Spinal cord (tissue), 9 donors: ENCODE measurements at regions not wholly inside any gene's neighbourhood (a gene's known extent, or its start where the extent isn't known, plus 50 kb on each side); places are given as distances from the start of the nearest gene placed in this dataset.
"Not testable (repeated sequence)": the region's sequence is repeated elsewhere in the genome, so short reads cannot be mapped to it uniquely, and the experiment has no call there.

ENCODE experiments used
- DNase-seq, 6 donors: peaks; one replicate each; pipeline versions ENCODE4 v3.0.0 to v3.0.0-alpha.2; 2013 to 2015; ENCODE audit warnings: low spot score in 6 of 6, low read depth in 4 of 6
- H3K27ac ChIP-seq: one replicate; pipeline ENCODE4 v1.5.1; 2013; ENCODE audit warnings: low read depth, low read length, control low read depth
- H3K27me3 ChIP-seq: one replicate; pipeline ENCODE4 v1.6.1; 2013; ENCODE audit warnings: low read length; ENCODE audit not compliant: control insufficient read depth, insufficient read depth
- H3K36me3 ChIP-seq: one replicate; pipeline ENCODE4 v1.6.1; 2013; ENCODE audit warnings: low read length; ENCODE audit not compliant: control insufficient read depth, insufficient read depth
- H3K4me1 ChIP-seq: one replicate; pipeline ENCODE4 v1.6.1; 2013; ENCODE audit warnings: low read length; ENCODE audit not compliant: control insufficient read depth, insufficient read depth
- H3K4me3 ChIP-seq: one replicate; pipeline ENCODE4 v1.5.1; 2013; ENCODE audit warnings: low read depth, low read length, control low read depth
- H3K9me3 ChIP-seq: one replicate; pipeline ENCODE4 v1.6.1; 2013; ENCODE audit warnings: low read length; ENCODE audit not compliant: control insufficient read depth, insufficient read depth
- WGBS: methylation state at CpG from one replicate; pipeline ENCODE4 v1.1.5; 2013; ENCODE audit warnings: missing lambda C conversion rate; ENCODE audit not compliant: insufficient coverage; 5-methylcytosine and 5-hydroxymethylcytosine counted together
- donor health status: healthy.

GRCh38 chr2:236994361-236994760, 91.3 kb upstream of the COPS8 start:
- 59% methylated on average over 5 of the region's 9 CpGs for WGBS
- DNase-seq = peak in 1 of 6 donors; percentile 21

GRCh38 chr2:236997069-236997715, 88.5 kb upstream of the COPS8 start:
- Histone ChIP-seq H3K4me3 (no peak overlapping the region), H3K36me3 (no peaks in the 10 kb centered on the region), H3K4me1 (peaks cover 12% of the 10 kb centered on the region), H3K9me3 (no peaks in the 10 kb centered on the region), H3K27me3 (peaks cover 3% of the 10 kb centered on the region), H3K27ac (no peak overlapping the region)
- peak in 1 of 6 donors; percentile 46 for DNase-seq
- 33% methylated on average over 3 of the region's 8 CpGs for WGBS

More at GRCh38 chr2:236994361-236994760, 91.3 kb upstream of the COPS8 start:
- Histone ChIP-seq H3K27me3 (no peaks in the 10 kb centered on the region), H3K27ac (no peak overlapping the region), H3K4me1 (peaks cover 12% of the 10 kb centered on the region), H3K4me3 (no peak overlapping the region), H3K36me3 (no peaks in the 10 kb centered on the region), H3K9me3 (no peaks in the 10 kb centered on the region)

GRCh38 chr2:236998236-236998635, 87.5 kb upstream of the COPS8 start:
- Histone ChIP-seq H3K27me3 (peaks cover 3% of the 10 kb centered on the region), H3K4me3 (no peak overlapping the region), H3K36me3 (no peaks in the 10 kb centered on the region), H3K4me1 (peaks cover 12% of the 10 kb centered on the region), H3K9me3 (no peaks in the 10 kb centered on the region), H3K27ac (no peak overlapping the region)
- no CpG with 5 or more reads among the region's 1 CpG for WGBS
- peak in 1 of 6 donors; percentile 26 for DNase-seq

GRCh38 chr2:236998758-236999157, 86.9 kb upstream of the COPS8 start:
- Histone ChIP-seq H3K27ac (no peak overlapping the region), H3K4me1 (peaks cover 12% of the 10 kb centered on the region), H3K4me3 (no peak overlapping the region), H3K36me3 (no peaks in the 10 kb centered on the region), H3K27me3 (peaks cover 3% of the 10 kb centered on the region), H3K9me3 (no peaks in the 10 kb centered on the region)
- WGBS = 84% methylated on average over 5 of the region's 5 CpGs
- DNase-seq = no peak

DNA sequence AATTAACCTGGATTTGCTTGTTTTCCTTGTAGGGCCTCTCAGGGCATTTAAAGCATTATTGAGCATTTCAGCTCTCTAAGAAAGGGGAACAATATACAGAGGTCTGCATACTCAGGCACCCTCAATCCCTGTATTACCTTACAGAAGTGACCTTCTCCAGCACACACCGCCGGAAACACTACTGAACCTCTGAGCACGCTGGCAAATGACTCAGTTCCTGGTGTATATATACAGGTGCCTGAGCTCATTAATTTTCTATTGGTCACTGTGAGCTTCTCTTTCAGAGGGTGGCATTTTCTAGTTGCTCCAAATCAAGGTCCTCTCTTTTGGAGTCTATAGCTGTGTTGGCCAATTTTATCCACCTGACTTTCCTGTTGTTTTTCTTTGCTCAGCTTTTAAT, 85.2 kb upstream of the COPS8 start:
- Histone ChIP-seq H3K9me3 (no peaks in the 10 kb centered on the region), H3K4me3 (no peak overlapping the region)
- WGBS = 67% methylated on average over 1 of the region's 3 CpGs

GRCh38 chr2:237005341-237005740, 80.3 kb upstream of the COPS8 start:
- not testable (repeated sequence) for H3K36me3 ChIP-seq

More for the DNA sequence above, 85.2 kb upstream of the COPS8 start:
- Histone ChIP-seq H3K36me3 (no peaks in the 10 kb centered on the region), H3K27ac (no peak overlapping the region), H3K27me3 (peaks cover 3% of the 10 kb centered on the region), H3K4me1 (peaks cover 5% of the 10 kb centered on the region)
- DNase-seq = no peak

DNA sequence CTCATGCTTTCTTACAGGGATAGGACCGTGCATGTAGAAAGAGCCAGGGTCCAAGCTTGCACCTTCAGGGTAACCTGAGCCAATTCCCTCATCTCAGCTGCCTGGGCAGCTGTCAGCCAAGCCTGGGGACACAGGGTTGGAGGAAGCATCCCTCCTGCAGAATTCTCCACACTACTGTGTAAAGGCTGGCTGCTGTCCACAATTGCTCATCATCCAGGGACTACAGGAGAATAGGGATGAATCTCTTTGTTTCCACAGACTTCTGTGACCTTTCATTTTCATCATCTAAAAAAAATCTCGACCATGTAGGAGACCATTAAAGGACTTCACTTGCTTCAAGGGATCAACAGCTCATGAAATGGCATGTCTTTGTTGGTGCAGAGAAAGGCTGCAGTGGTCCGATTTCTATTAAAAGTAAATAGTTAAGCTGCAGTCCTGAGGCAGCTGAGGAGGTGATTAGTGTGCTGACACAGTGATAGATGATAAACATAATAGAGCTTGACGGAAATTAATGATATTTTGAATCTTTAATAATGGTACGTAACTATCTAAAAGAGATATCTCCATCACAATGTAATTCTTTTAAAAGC, 74.4 kb upstream of the COPS8 start:
- H3K36me3 ChIP-seq = no peaks in the 10 kb centered on the region
- no peak overlapping the region for H3K4me3 ChIP-seq
- H3K9me3 ChIP-seq = no peaks in the 10 kb centered on the region
- 59% methylated on average over 2 of the region's 5 CpGs for WGBS
- no peaks in the 10 kb centered on the region for H3K27me3 ChIP-seq
- no peak for DNase-seq
- peaks cover 3% of the 10 kb centered on the region for H3K4me1 ChIP-seq
- no peak overlapping the region for H3K27ac ChIP-seq

More at GRCh38 chr2:237005341-237005740, 80.3 kb upstream of the COPS8 start:
- not testable (repeated sequence) for H3K4me1 ChIP-seq, DNase-seq, H3K27ac ChIP-seq, H3K27me3 ChIP-seq, H3K4me3 ChIP-seq, H3K9me3 ChIP-seq
- 88% methylated on average over 14 of the region's 17 CpGs for WGBS

DNA sequence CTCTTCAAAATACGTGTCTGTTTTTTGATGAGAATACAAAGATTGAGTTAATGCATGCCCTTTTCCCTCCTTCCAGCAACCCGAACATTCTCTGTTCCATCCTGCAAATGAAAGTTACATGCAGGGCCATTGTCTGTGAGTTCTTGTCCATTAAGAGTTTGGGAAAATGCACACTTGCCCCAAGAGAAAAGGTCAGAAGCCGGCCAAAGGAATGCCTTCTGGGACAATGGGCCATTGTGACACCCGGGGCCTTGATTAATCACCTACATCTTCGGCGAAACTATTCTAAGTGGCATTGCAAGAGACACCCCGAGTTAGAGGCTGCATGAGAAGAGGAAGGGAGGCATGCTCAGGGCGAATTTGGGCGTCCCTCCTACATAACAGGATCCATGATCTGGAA, 73.7 kb upstream of the COPS8 start:
- Histone ChIP-seq H3K4me1 (peaks cover 3% of the 10 kb centered on the region), H3K4me3 (no peak overlapping the region), H3K27ac (no peak overlapping the region), H3K9me3 (no peaks in the 10 kb centered on the region), H3K36me3 (no peaks in the 10 kb centered on the region), H3K27me3 (no peaks in the 10 kb centered on the region)
- 43% methylated on average over 1 of the region's 9 CpGs for WGBS
- no peak for DNase-seq

- WGBS = 65% methylated on average over 14 of the region's 16 CpGs
- no peak overlapping the region for H3K27ac ChIP-seq
- no peaks in the 10 kb centered on the region for H3K36me3 ChIP-seq
- H3K27me3 ChIP-seq = no peaks in the 10 kb centered on the region
- H3K4me3 ChIP-seq = no peak overlapping the region
- H3K4me1 ChIP-seq = peaks cover 3% of the 10 kb centered on the region
- DNase-seq = peak in 1 of 6 donors; percentile 35
- no peaks in the 10 kb centered on the region for H3K9me3 ChIP-seq
Observed at GRCh38 chr2:237012577-237013267, 73.0 kb upstream of the COPS8 start.
